ENCODE measurements at regions not wholly inside any gene's neighbourhood (a gene's known extent, or its start where the extent isn't known, plus 50 kb on each side); places are given as distances from the start of the nearest gene placed in this dataset.

DNA sequence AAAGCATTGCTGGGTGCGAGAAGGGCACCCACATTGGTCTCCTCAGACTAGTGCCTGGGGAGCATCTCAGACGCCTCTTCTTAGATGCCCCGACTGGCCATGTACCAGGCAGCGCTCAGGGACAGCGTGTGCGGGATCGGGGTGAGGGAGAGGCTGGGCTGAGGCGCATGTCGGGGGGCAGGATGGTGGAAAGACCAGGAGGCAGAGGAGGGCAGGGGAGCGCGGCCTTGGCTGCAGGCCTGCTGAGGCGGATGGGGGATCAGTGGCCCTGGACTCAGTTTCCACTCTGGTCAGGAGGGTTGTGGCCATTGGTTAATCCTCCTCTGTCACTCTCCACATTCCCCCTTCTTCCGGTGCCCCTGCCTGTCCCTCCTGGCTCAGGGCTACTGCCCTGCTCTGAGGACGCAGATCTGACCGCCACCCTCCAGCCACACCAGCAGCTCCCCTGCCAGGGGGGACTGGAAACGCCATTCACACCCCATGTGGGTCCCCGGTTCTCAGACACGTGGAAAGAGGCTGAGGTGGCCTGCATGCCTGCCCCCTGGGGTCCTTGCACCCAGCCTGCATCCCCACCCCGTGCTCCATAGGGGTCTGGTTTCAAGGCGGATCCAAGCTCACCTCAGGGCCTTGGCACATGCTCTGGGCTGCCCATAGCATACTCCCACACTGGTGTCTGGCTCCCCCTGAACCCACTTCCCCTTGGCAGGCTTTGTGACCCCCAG lies 105.9 kb downstream of the CPZ start:
- no peak for ATAC-seq
- no peak for TF ChIP-seq PPARA (CRISPR knock-in tag; IDR thresholded peaks at IDR 0.05; ENCODE audit: borderline replicate concordance)

- TF ChIP-seq ARNTL (CRISPR knock-in tag; IDR thresholded peaks at IDR 0.05; ENCODE audit: borderline replicate concordance, low read depth), result no peak
- TF ChIP-seq, protein P1, sequence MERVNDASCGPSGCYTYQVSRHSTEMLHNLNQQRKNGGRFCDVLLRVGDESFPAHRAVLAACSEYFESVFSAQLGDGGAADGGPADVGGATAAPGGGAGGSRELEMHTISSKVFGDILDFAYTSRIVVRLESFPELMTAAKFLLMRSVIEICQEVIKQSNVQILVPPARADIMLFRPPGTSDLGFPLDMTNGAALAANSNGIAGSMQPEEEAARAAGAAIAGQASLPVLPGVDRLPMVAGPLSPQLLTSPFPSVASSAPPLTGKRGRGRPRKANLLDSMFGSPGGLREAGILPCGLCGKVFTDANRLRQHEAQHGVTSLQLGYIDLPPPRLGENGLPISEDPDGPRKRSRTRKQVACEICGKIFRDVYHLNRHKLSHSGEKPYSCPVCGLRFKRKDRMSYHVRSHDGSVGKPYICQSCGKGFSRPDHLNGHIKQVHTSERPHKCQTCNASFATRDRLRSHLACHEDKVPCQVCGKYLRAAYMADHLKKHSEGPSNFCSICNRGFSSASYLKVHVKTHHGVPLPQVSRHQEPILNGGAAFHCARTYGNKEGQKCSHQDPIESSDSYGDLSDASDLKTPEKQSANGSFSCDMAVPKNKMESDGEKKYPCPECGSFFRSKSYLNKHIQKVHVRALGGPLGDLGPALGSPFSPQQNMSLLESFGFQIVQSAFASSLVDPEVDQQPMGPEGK (CRISPR knock-in tag; IDR thresholded peaks at IDR 0.05; ENCODE audit: borderline replicate concordance), result no peak
- TF ChIP-seq OSR1 (CRISPR knock-in tag; IDR thresholded peaks at IDR 0.05), result no peak
- TF ChIP-seq BACH2 (CRISPR knock-in tag; IDR thresholded peaks at IDR 0.05; ENCODE audit: borderline replicate concordance), result no peak
- no peak for TF ChIP-seq TCF4 (CRISPR knock-in tag; IDR thresholded peaks at IDR 0.05; ENCODE audit: borderline replicate concordance)
- TF ChIP-seq ZNF8 (CRISPR knock-in tag; IDR thresholded peaks at IDR 0.05), result no peak
- TF ChIP-seq TSHZ2 (CRISPR knock-in tag; IDR thresholded peaks at IDR 0.05), result no peak
- no peak for TF ChIP-seq ZFP3 (CRISPR knock-in tag; IDR thresholded peaks at IDR 0.05)
- no peak for TF ChIP-seq SNAI2 (CRISPR knock-in tag; IDR thresholded peaks at IDR 0.05)
- TF ChIP-seq GLIS3 (CRISPR knock-in tag; IDR thresholded peaks at IDR 0.05), result no peak
- TF ChIP-seq ISL1 (CRISPR knock-in tag; IDR thresholded peaks at IDR 0.05), result no peak
- no peak for TF ChIP-seq ESRRG (CRISPR knock-in tag; IDR thresholded peaks at IDR 0.05)
- TF ChIP-seq ZNF70 (CRISPR knock-in tag; IDR thresholded peaks at IDR 0.05), result no peak
- no peak for TF ChIP-seq TOX (CRISPR knock-in tag; IDR thresholded peaks at IDR 0.05; ENCODE audit: borderline replicate concordance)
- TF ChIP-seq, protein P2, sequence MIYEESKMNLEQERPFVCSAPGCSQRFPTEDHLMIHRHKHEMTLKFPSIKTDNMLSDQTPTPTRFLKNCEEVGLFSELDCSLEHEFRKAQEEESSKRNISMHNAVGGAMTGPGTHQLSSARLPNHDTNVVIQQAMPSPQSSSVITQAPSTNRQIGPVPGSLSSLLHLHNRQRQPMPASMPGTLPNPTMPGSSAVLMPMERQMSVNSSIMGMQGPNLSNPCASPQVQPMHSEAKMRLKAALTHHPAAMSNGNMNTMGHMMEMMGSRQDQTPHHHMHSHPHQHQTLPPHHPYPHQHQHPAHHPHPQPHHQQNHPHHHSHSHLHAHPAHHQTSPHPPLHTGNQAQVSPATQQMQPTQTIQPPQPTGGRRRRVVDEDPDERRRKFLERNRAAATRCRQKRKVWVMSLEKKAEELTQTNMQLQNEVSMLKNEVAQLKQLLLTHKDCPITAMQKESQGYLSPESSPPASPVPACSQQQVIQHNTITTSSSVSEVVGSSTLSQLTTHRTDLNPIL (CRISPR knock-in tag; IDR thresholded peaks at IDR 0.05; ENCODE audit: low read depth), result no peak
- TF ChIP-seq ZFP30 (CRISPR knock-in tag; IDR thresholded peaks at IDR 0.05), result no peak
- TF ChIP-seq, protein P3, sequence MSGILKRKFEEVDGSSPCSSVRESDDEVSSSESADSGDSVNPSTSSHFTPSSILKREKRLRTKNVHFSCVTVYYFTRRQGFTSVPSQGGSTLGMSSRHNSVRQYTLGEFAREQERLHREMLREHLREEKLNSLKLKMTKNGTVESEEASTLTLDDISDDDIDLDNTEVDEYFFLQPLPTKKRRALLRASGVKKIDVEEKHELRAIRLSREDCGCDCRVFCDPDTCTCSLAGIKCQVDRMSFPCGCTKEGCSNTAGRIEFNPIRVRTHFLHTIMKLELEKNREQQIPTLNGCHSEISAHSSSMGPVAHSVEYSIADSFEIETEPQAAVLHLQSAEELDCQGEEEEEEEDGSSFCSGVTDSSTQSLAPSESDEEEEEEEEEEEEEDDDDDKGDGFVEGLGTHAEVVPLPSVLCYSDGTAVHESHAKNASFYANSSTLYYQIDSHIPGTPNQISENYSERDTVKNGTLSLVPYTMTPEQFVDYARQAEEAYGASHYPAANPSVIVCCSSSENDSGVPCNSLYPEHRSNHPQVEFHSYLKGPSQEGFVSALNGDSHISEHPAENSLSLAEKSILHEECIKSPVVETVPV (CRISPR knock-in tag; IDR thresholded peaks at IDR 0.05), result no peak
- TF ChIP-seq ZNF565 (CRISPR knock-in tag; conservative IDR thresholded peaks at IDR 0.05; ENCODE audit: low read depth), result no peak
- no peak for ATAC-seq
Observed at GRCh38 chr4:8697826-8698225, 105.3 kb downstream of the CPZ start.

DNA sequence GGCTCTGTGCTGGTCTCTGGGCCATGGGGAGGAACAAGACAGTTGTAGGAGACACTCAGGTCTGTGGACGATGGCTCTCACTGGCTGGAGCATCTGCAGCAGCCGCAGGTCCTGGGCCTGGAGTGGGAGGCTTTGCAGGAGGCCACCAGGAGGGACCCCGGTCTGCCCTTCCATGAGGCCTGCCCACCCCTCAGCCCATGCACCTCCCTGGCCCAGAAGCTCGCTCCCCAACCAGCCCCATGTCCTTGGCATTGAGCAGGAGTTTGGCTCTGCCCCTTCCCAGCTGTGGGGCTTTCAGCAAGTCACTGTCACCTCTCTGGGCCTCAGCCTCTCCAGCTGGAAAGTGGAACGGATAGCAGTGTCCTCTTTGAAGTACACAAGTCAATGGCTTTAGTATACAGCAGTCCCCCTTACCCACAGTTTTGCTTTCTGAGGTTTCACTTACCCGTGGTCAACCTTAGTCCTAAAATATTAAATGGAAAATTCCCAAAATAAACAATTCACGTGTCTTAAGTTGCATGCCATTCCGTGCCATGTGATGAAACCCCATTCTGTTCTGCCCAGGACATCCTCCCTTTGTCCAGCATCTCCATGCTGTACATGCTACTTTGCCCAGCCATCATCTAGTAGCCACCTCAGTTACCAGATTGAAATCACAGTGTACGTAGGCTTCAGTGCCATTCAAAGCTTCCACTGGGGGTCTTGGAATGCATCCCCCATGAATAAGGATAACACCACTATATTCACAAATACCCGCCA lies 104.0 kb downstream of the CPZ start:
- no peak for ATAC-seq
- TF ChIP-seq GLIS3 (CRISPR knock-in tag; IDR thresholded peaks at IDR 0.05), result no peak
- TF ChIP-seq, protein P2 (CRISPR knock-in tag; IDR thresholded peaks at IDR 0.05; ENCODE audit: low read depth), result no peak
- TF ChIP-seq TOX (CRISPR knock-in tag; IDR thresholded peaks at IDR 0.05; ENCODE audit: borderline replicate concordance), result no peak
- TF ChIP-seq TCF4 (CRISPR knock-in tag; IDR thresholded peaks at IDR 0.05; ENCODE audit: borderline replicate concordance), result no peak
- TF ChIP-seq ARNTL (CRISPR knock-in tag; IDR thresholded peaks at IDR 0.05; ENCODE audit: borderline replicate concordance, low read depth), result no peak
- TF ChIP-seq RARB (CRISPR knock-in tag; IDR thresholded peaks at IDR 0.05), result no peak
- TF ChIP-seq ESRRG (CRISPR knock-in tag; IDR thresholded peaks at IDR 0.05), result no peak
- no peak for TF ChIP-seq ZNF8 (CRISPR knock-in tag; IDR thresholded peaks at IDR 0.05)
- TF ChIP-seq, protein P3 (CRISPR knock-in tag; IDR thresholded peaks at IDR 0.05), result no peak
- no peak for TF ChIP-seq TSHZ2 (CRISPR knock-in tag; IDR thresholded peaks at IDR 0.05)
- TF ChIP-seq SNAI2 (CRISPR knock-in tag; IDR thresholded peaks at IDR 0.05), result no peak
- TF ChIP-seq ZFP30 (CRISPR knock-in tag; IDR thresholded peaks at IDR 0.05), result no peak
- no peak for TF ChIP-seq ZNF70 (CRISPR knock-in tag; IDR thresholded peaks at IDR 0.05)
- TF ChIP-seq ZC3H10 (CRISPR knock-in tag; IDR thresholded peaks at IDR 0.05), result no peak
- no peak for TF ChIP-seq ISL1 (CRISPR knock-in tag; IDR thresholded peaks at IDR 0.05)
- no peak for TF ChIP-seq BACH2 (CRISPR knock-in tag; IDR thresholded peaks at IDR 0.05; ENCODE audit: borderline replicate concordance)
